C4-2B (cell line): ENCODE measurements at regions not wholly inside any gene's neighbourhood (a gene's known extent, or its start where the extent isn't known, plus 50 kb on each side); places are given as distances from the start of the nearest gene placed in this dataset.

Experiments used
- CTCF ChIP-seq: fragments of 450-650 bp; conservative IDR thresholded peaks from 2 replicates; pipeline ENCODE4 v1.5.1; 2017; ENCODE audit warnings: mild to moderate bottlenecking
- ZFX ChIP-seq: fragments of 450-650 bp; IDR thresholded peaks from 2 replicates; pipeline ENCODE4 v1.6.1; 2017

GRCh38 chr20:10990625-10991382 lies 317.0 kb upstream of the JAG1 start:
- TF ChIP-seq CTCF: no peak
- no peak for TF ChIP-seq ZFX
